Left colon (tissue), 2 donors: ENCODE measurements at regions not wholly inside any gene's neighbourhood (a gene's known extent, or its start where the extent isn't known, plus 50 kb on each side); places are given as distances from the start of the nearest gene placed in this dataset.

Experiments used
- ATAC-seq: fragments of 200-7000 bp; cut with Tn5 transposase; one replicate; pipeline ENCODE4 v1.9.1; 2020; ENCODE audit warnings: mild to moderate bottlenecking, moderate library complexity
- DNase-seq, 2 donors: peaks; one replicate each; pipeline ENCODE4 v3.0.0-alpha.2; 2020
- intact Hi-C, 2 donors: fragments of 100-400 bp; cut with DNase I in 1 of 2; cut with micrococcal nuclease in 1 of 2; formaldehyde crosslinking; loops; one replicate each; pipeline versions ENCODE4 v1.11.2 to v1.14.0; 2022; cut with DNase I, micrococcal nuclease
- donor health status: DM: no; HTN: no; CAD: no.
- donor health status: DM: yes; HTN: yes; CAD: no.

GRCh38 chr4:26141051-26141721, 179.6 kb upstream of the RBPJ start:
- ATAC-seq, result peak; percentile 38
- peak in 1 of 2 donors; percentile 34 for DNase-seq
- intact Hi-C loops, result no loop called here

- ATAC-seq (no peak), DNase-seq (peak in 1 of 2 donors; percentile 75)
- intact Hi-C loops, result no loop called here
Measured at GRCh38 chr4:26141911-26142638, 178.7 kb upstream of the RBPJ start.

GRCh38 chr4:26144526-26145155, 176.2 kb upstream of the RBPJ start:
- intact Hi-C loops, result no loop called here
- DNase-seq (no peak), ATAC-seq (peak; percentile 13)

- DNase-seq (no peak), ATAC-seq (peak; percentile 94)
- intact Hi-C loops, result no loop called here
Measured at GRCh38 chr4:26145212-26145611, 175.6 kb upstream of the RBPJ start.

GRCh38 chr4:26148927-26149326, 171.9 kb upstream of the RBPJ start:
- DNase-seq (no peak), ATAC-seq (no peak)
- intact Hi-C loops, result no loop called here

- intact Hi-C loops, result no loop called here
- ATAC-seq (no peak), DNase-seq (no peak)
Measured at GRCh38 chr4:26150948-26151347, 169.9 kb upstream of the RBPJ start.

GRCh38 chr4:26151615-26152014, 169.2 kb upstream of the RBPJ start:
- intact Hi-C loops, result no loop called here
- no peak for ATAC-seq
- no peak for DNase-seq

- ATAC-seq (no peak), DNase-seq (no peak)
- intact Hi-C loops, result no loop called here
Measured at GRCh38 chr4:26152056-26152455, 168.8 kb upstream of the RBPJ start.

- no peak for DNase-seq
- no peak for ATAC-seq
- intact Hi-C loops, result no loop called here
Measured at GRCh38 chr4:26157541-26157940, 163.3 kb upstream of the RBPJ start.

- no peak for ATAC-seq
Measured at GRCh38 chr4:26160591-26160990, 160.2 kb upstream of the RBPJ start.

GRCh38 chr4:26161030-26161824, 159.6 kb upstream of the RBPJ start:
- ATAC-seq (peak; percentile 49), DNase-seq (no peak)
- intact Hi-C loops, result no loop called here

More at GRCh38 chr4:26160591-26160990, 160.2 kb upstream of the RBPJ start:
- DNase-seq, result no peak
- intact Hi-C loops, result no loop called here

- ATAC-seq (no peak), DNase-seq (no peak)
- intact Hi-C loops, result no loop called here
Measured at GRCh38 chr4:26162101-26162500, 158.7 kb upstream of the RBPJ start.

GRCh38 chr4:26163425-26164362, 157.1 kb upstream of the RBPJ start:
- ATAC-seq, result no peak
- no peak for DNase-seq
- intact Hi-C loops, result no loop called here

- ATAC-seq (no peak), DNase-seq (no peak)
- intact Hi-C loops, result no loop called here
Measured at GRCh38 chr4:26171501-26171900, 149.3 kb upstream of the RBPJ start.

GRCh38 chr4:26171941-26172340, 148.9 kb upstream of the RBPJ start:
- DNase-seq (no peak), ATAC-seq (no peak)
- intact Hi-C loops, result no loop called here

- ATAC-seq (peak; percentile 84), DNase-seq (peak in 1 of 2 donors; percentile 14)
- intact Hi-C loops, result no loop called here
Measured at GRCh38 chr4:26173619-26174018, 147.2 kb upstream of the RBPJ start.

- DNase-seq, result no peak
- intact Hi-C loops, result no loop called here
- peak; percentile 68 for ATAC-seq
Measured at GRCh38 chr4:26174027-26174426, 146.8 kb upstream of the RBPJ start.

GRCh38 chr4:26175006-26175786, 145.6 kb upstream of the RBPJ start:
- no peak for DNase-seq
- intact Hi-C loops, result no loop called here

More at GRCh38 chr4:26175006-26175786, 145.6 kb upstream of the RBPJ start:
- no peak for ATAC-seq
